WTC11 (cell line): ENCODE measurements at regions not wholly inside any gene's neighbourhood (a gene's known extent, or its start where the extent isn't known, plus 50 kb on each side); places are given as distances from the start of the nearest gene placed in this dataset.

Source experiments
- CBFB ChIP-seq: sonication (generic); formaldehyde crosslinking; IDR thresholded peaks from 2 replicates; pipeline ENCODE4 v1.8.1; 2022; ENCODE audit warnings: mild to moderate bottlenecking, low read depth, missing genetic modification reagents
- CTCF ChIP-seq: fragments of 200-600 bp; IDR thresholded peaks from 2 replicates; pipeline ENCODE4 v1.8.0; 2022; ENCODE audit warnings: antibody characterized with exemption
- ETV6 ChIP-seq: sonication (generic); formaldehyde crosslinking; IDR thresholded peaks from 2 replicates; pipeline ENCODE4 v1.8.1; 2022; ENCODE audit warnings: mild to moderate bottlenecking, missing genetic modification reagents
- NFATC4 ChIP-seq: fragments of 250-450 bp; sonication (Bioruptor Pico); IDR thresholded peaks from 2 replicates; pipeline ENCODE4 v1.9.0; 2021; ENCODE audit warnings: mild to moderate bottlenecking
- NR2C2 ChIP-seq: sonication (generic); formaldehyde crosslinking; IDR thresholded peaks from 2 replicates; pipeline ENCODE4 v1.8.0; 2022; ENCODE audit warnings: mild to moderate bottlenecking, missing genetic modification reagents
- USF2 ChIP-seq: sonication (generic); formaldehyde crosslinking; IDR thresholded peaks from 2 replicates; pipeline ENCODE4 v1.8.1; 2023; ENCODE audit warnings: mild to moderate bottlenecking, missing genetic modification reagents, moderate library complexity
- ZNF317 ChIP-seq: sonication (generic); formaldehyde crosslinking; IDR thresholded peaks from 2 replicates; pipeline ENCODE4 v1.8.1; 2023; ENCODE audit warnings: low read depth, mild to moderate bottlenecking, moderate library complexity, missing genetic modification reagents, borderline replicate concordance

- TF ChIP-seq ZNF317 (CRISPR knock-in tag) (no peak), CTCF (no peak), NR2C2 (CRISPR knock-in tag) (no peak), CBFB (CRISPR knock-in tag) (no peak), USF2 (CRISPR knock-in tag) (no peak), ETV6 (CRISPR knock-in tag) (no peak), NFATC4 (no peak)
These were observed 377.5 kb downstream of the HLX start for GRCh38 chr1:221256773-221257172.
